Esophagus squamous epithelium (tissue), 4 donors: ENCODE measurements at regions not wholly inside any gene's neighbourhood (a gene's known extent, or its start where the extent isn't known, plus 50 kb on each side); places are given as distances from the start of the nearest gene placed in this dataset.

Experiments
- POLR2A ChIP-seq, 4 donors: fragments of 450-650 bp; IDR thresholded peaks; one replicate each; pipeline ENCODE4 v1.6.1; 2017; ENCODE audit warnings: antibody characterized with exemption in 4 of 4, mild to moderate bottlenecking in 4 of 4, moderate library complexity in 3 of 4
- TF ChIP-seq, protein P1 (sequence below), 6 experiments: fragments of 450-650 bp in 4 of 6; fragments of 200-600 bp in 2 of 6; sonication (generic) in 2 of 6; IDR thresholded peaks; one replicate each; pipeline ENCODE4 v1.5.1; 2016 to 2019; ENCODE audit warnings: antibody characterized with exemption in 6 of 6, mild to moderate bottlenecking in 4 of 6, moderate library complexity in 4 of 6

DNA sequence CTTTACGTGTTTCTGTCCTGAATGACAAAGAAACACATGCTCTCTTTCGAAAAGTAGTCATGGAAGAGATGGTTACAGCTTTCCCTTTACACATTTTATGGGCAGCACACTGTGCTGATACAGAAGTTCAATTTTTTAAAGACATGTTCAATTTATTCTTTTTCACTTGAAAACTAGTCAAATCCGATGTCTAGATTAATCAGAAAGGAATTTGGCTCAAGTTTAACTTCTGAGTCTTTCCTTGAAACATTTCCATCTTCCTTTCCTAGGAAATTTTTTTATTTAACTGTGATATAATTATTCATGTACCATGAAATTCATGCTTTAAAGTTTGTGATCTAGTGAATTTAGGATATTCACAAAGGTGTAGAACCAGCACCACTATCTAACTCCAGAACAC, 360.1 kb downstream of the TNS3 start:
- TF ChIP-seq, protein P1, sequence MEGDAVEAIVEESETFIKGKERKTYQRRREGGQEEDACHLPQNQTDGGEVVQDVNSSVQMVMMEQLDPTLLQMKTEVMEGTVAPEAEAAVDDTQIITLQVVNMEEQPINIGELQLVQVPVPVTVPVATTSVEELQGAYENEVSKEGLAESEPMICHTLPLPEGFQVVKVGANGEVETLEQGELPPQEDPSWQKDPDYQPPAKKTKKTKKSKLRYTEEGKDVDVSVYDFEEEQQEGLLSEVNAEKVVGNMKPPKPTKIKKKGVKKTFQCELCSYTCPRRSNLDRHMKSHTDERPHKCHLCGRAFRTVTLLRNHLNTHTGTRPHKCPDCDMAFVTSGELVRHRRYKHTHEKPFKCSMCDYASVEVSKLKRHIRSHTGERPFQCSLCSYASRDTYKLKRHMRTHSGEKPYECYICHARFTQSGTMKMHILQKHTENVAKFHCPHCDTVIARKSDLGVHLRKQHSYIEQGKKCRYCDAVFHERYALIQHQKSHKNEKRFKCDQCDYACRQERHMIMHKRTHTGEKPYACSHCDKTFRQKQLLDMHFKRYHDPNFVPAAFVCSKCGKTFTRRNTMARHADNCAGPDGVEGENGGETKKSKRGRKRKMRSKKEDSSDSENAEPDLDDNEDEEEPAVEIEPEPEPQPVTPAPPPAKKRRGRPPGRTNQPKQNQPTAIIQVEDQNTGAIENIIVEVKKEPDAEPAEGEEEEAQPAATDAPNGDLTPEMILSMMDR (IDR thresholded peaks at IDR 0.05): no peak
- TF ChIP-seq POLR2A (IDR thresholded peaks at IDR 0.05): no peak
